HepG2 (cell line): ENCODE measurements at regions not wholly inside any gene's neighbourhood (a gene's known extent, or its start where the extent isn't known, plus 50 kb on each side); places are given as distances from the start of the nearest gene placed in this dataset.

Source experiments
- ATAC-seq: fragments of 200-7000 bp; cut with Tn5 transposase; 3 replicates; pipeline ENCODE4 v1.9.1; 2020; ENCODE audit warnings: mild to moderate bottlenecking, moderate library complexity
- BruUV-seq: library from RNA; stranded (reverse); fragments of 400-500 nt; replicated peaks from 2 replicates; lab custom pipeline; 2021; lab: Mats Ljungman, UMichigan
- CTCF ChIA-PET: fragments of 300-600 bp; formaldehyde crosslinking; extraction: SDS; loops from one replicate; lab custom pipeline; 2021; ENCODE audit warnings: low total read pairs, inconsistent platforms, low intra/inter-chr PET ratio; lab: Yijun Ruan, JAX
- POLR2A ChIA-PET: fragments of 350-600 bp; sonication (Branson Sonifier 250); formaldehyde crosslinking; loops from one replicate; lab custom pipeline; 2020; ENCODE audit warnings: antibody characterized with exemption, inconsistent platforms; lab: Yijun Ruan, JAX
- DNase-seq: peaks from one replicate; pipeline ENCODE4 v3.0.0-alpha.2; 2015; ENCODE audit warnings: low spot score
- FAIRE-seq: peaks from 3 replicates; lab custom pipeline; 2011; peaks lifted over from hg19 to GRCh38; lab: Jason Lieb, UNC
- H2AFZ ChIP-seq: one replicate; pipeline ENCODE4 v1.6.1; 2011; ENCODE audit warnings: low read length, inconsistent platforms
- H3K27ac ChIP-seq: fragments of 300-600 bp; 3 replicates; pipeline ENCODE4 v1.8.0; 2011; ENCODE audit warnings: mixed run types, mild to moderate bottlenecking, mixed read lengths, low read length, inconsistent platforms; ENCODE audit not compliant: insufficient read depth; ENCODE audit errors: extremely low read length
- H3K27me3 ChIP-seq, 2 experiments: fragments of 200-600 bp in 1 of 2; 2 replicates in 1 of 2; 3 replicates in 1 of 2; pipeline versions ENCODE4 v1.6.0 to v1.8.0; 2011; ENCODE audit warnings: low read length in 2 of 2, mild to moderate bottlenecking in 2 of 2, moderate library complexity in 2 of 2, inconsistent platforms in 1 of 2; ENCODE audit not compliant: insufficient read depth in 2 of 2, control insufficient read depth in 1 of 2
- H3K36me3 ChIP-seq, 2 experiments: fragments of 200-600 bp in 1 of 2; replicated peaks in 1 of 2; 2 replicates in 1 of 2; 3 replicates in 1 of 2; pipeline versions ENCODE4 v1.5.1 to v1.8.0; 2011; ENCODE audit warnings: low read length in 2 of 2, inconsistent platforms in 1 of 2; ENCODE audit not compliant: insufficient read depth in 2 of 2, control insufficient read depth in 1 of 2
- H3K4me1 ChIP-seq: 2 replicates; pipeline ENCODE4 v1.5.1; 2012; ENCODE audit warnings: low read length, inconsistent platforms; ENCODE audit not compliant: insufficient read depth
- H3K4me2 ChIP-seq: 2 replicates; pipeline ENCODE4 v1.6.0; 2011; ENCODE audit warnings: low read depth, low read length, inconsistent platforms
- H3K4me3 ChIP-seq, 3 experiments: fragments of 200-600 bp in 1 of 3; sonication (generic), shearing (Covaris generic) in 1 of 3; replicated peaks in 1 of 3; 2 replicates each; pipeline ENCODE4 v1.5.1; 2011 to 2016; ENCODE audit warnings: low read length in 3 of 3, inconsistent platforms in 2 of 3, low read depth in 2 of 3, mild to moderate bottlenecking in 2 of 3, control low read depth in 1 of 3, mixed read lengths in 1 of 3; ENCODE audit not compliant: insufficient read depth in 1 of 3
- H3K79me2 ChIP-seq: one replicate; pipeline ENCODE4 v1.6.1; 2011; ENCODE audit warnings: low read length, inconsistent platforms; ENCODE audit not compliant: insufficient read depth
- H3K9ac ChIP-seq: 2 replicates; pipeline ENCODE4 v1.6.0; 2011; ENCODE audit warnings: mild to moderate bottlenecking, low read depth, low read length, inconsistent platforms; ENCODE audit not compliant: insufficient read depth
- H3K9me3 ChIP-seq: 2 replicates; pipeline ENCODE4 v1.5.1; 2012; ENCODE audit warnings: mild to moderate bottlenecking, low read length
- H4K20me1 ChIP-seq: 2 replicates; pipeline ENCODE4 v1.6.0; 2011; ENCODE audit warnings: inconsistent platforms, mild to moderate bottlenecking, low read length, moderate library complexity; ENCODE audit not compliant: insufficient read depth
- BCL6 ChIP-seq: IDR thresholded peaks from 2 replicates; pipeline ENCODE4 v1.6.1; 2016; ENCODE audit warnings: missing genetic modification reagents, missing compliant biosample characterization
- DBP ChIP-seq: sonication (generic); formaldehyde crosslinking; IDR thresholded peaks from 2 replicates; pipeline ENCODE4 v1.4.0; 2020; ENCODE audit warnings: missing genetic modification reagents; ENCODE audit errors: not compliant biosample characterization
- DPF2 ChIP-seq: sonication (generic); formaldehyde crosslinking; IDR thresholded peaks from 2 replicates; pipeline ENCODE4 v1.4.0; 2020; ENCODE audit warnings: mild to moderate bottlenecking, low read depth, missing genetic modification reagents, borderline replicate concordance
- DZIP1 ChIP-seq: sonication (generic); formaldehyde crosslinking; IDR thresholded peaks from 2 replicates; pipeline ENCODE4 v1.5.0; 2020; ENCODE audit warnings: mild to moderate bottlenecking, missing genetic modification reagents
- GFI1 ChIP-seq: sonication (generic); formaldehyde crosslinking; IDR thresholded peaks from 2 replicates; pipeline ENCODE4 v1.5.0; 2020; ENCODE audit warnings: missing genetic modification reagents, mild to moderate bottlenecking, borderline replicate concordance
- HINFP ChIP-seq: sonication (generic); formaldehyde crosslinking; IDR thresholded peaks from 2 replicates; pipeline ENCODE4 v1.4.0; 2020; ENCODE audit warnings: low read depth, mild to moderate bottlenecking, missing genetic modification reagents
- KLF11 ChIP-seq: IDR thresholded peaks from 2 replicates; pipeline ENCODE4 v1.6.1; 2016; ENCODE audit warnings: missing compliant biosample characterization
- KLF9 ChIP-seq: IDR thresholded peaks from 2 replicates; pipeline ENCODE4 v1.6.1; 2016; ENCODE audit warnings: low read depth
- NFAT5 ChIP-seq: sonication (generic); formaldehyde crosslinking; IDR thresholded peaks from 2 replicates; pipeline ENCODE4 v1.4.0; 2020; ENCODE audit warnings: missing genetic modification reagents
- SKI ChIP-seq: fragments of 450-650 bp; IDR thresholded peaks from one replicate; pipeline ENCODE4 v1.6.1; 2018; ENCODE audit warnings: mild to moderate bottlenecking; ENCODE audit not compliant: partially characterized antibody
- U2AF1 ChIP-seq: fragments of 200-400 bp; formaldehyde crosslinking; optimal IDR thresholded peaks from 2 replicates; pipeline ENCODE3; 2017; ENCODE audit warnings: mild to moderate bottlenecking, low read depth, low read length
- ZFP37 ChIP-seq: sonication (generic); formaldehyde crosslinking; IDR thresholded peaks from 2 replicates; pipeline ENCODE4 v1.4.0; 2020; ENCODE audit warnings: missing genetic modification reagents, borderline replicate concordance
- ZNF350 ChIP-seq: sonication (generic); formaldehyde crosslinking; IDR thresholded peaks from 2 replicates; pipeline ENCODE4 v1.4.0; 2020; ENCODE audit warnings: mild to moderate bottlenecking, low read depth, missing genetic modification reagents, borderline replicate concordance
- ZNF605 ChIP-seq: sonication (generic); formaldehyde crosslinking; IDR thresholded peaks from 2 replicates; pipeline ENCODE4 v1.8.0; 2022; ENCODE audit warnings: mild to moderate bottlenecking, missing genetic modification reagents
- WGBS: methylation state at CpG from one replicate; pipeline ENCODE4 v1.1.6; 2017; ENCODE audit warnings: low lambda C conversion rate; 5-methylcytosine and 5-hydroxymethylcytosine counted together
- in situ Hi-C: cut with HindIII; loops from 2 replicates; pipeline ENCODE4 v1.10.0; 2017; ENCODE audit warnings: low pct_unique_long_range_greater_than_20kb; ENCODE audit not compliant: extremely low pct_ligation_motif_present
- intact Hi-C: fragments of 100-400 bp; cut with micrococcal nuclease; formaldehyde crosslinking; loops from one replicate; pipeline ENCODE4 v1.10.0; 2022; ENCODE audit not compliant: unreplicated experiment

GRCh38 chr6:28655164-28655563 lies 129.5 kb downstream of the GPX5 start:
- Histone ChIP-seq H3K27ac (no peak overlapping the region), H3K36me3 (no peaks in the 10 kb centered on the region), H3K9ac (no peak overlapping the region), H2AFZ (no peak overlapping the region), H4K20me1 (no peaks in the 10 kb centered on the region), H3K4me1 (peaks cover 29% of the 10 kb centered on the region), H3K4me3 (no peak overlapping the region), H3K27me3 (peaks cover 1 to 16% of the 10 kb centered on the region in 2 experiments; a peak in 2 of 5 replicates), H3K9me3 (no peaks in the 10 kb centered on the region), H3K79me2 (no peaks in the 10 kb centered on the region), H3K4me2 (no peak overlapping the region)
- DNase-seq: no peak
- in situ Hi-C loops (no loop called here), intact Hi-C loops (loop anchor here (5.0 kb wide), 1 partner anchor 68 kb away; a partner anchor contains a TSS)
- CTCF ChIA-PET: no interaction called here
- WGBS: 27% methylated on average over 5 of the region's 5 CpGs
- POLR2A ChIA-PET: no interaction called here
- no peak for ATAC-seq
- no TSS peak for BruUV-seq
- FAIRE-seq: no peak
- TF ChIP-seq KLF9 (CRISPR knock-in tag) (no peak), ZNF605 (no peak), NFAT5 (no peak), KLF11 (CRISPR knock-in tag) (no peak), ZFP37 (CRISPR knock-in tag) (no peak), DZIP1 (CRISPR knock-in tag) (no peak), HINFP (CRISPR knock-in tag) (no peak), GFI1 (CRISPR knock-in tag) (no peak), BCL6 (CRISPR knock-in tag) (no peak), DBP (CRISPR knock-in tag) (no peak), DPF2 (CRISPR knock-in tag) (no peak), SKI (no peak), ZNF350 (CRISPR knock-in tag) (no peak), U2AF1 (no peak)
